ENCODE measurements at regions not wholly inside any gene's neighbourhood (a gene's known extent, or its start where the extent isn't known, plus 50 kb on each side); places are given as distances from the start of the nearest gene placed in this dataset.

DNA sequence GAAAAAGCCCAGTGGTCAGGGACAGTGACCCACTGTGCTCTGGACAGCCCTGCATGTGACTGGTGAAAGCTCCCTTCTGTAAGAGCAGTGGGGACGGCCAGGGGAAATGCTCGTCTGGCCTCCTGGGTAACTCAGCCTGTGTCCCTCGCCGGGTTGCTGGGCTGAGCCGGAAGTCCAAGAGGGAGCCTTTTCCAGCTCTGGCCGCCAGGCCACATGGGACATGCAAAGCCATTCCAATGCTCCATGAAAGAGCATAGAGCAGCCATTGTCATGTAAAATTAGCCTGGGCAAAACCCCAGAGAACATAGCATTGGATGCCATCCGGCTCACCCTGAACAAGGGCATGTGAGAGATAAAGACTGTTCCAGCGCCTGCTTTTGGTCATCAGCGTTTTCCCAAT is 64.9 kb upstream of the ADRB1 start:
- TF ChIP-seq, protein P1, sequence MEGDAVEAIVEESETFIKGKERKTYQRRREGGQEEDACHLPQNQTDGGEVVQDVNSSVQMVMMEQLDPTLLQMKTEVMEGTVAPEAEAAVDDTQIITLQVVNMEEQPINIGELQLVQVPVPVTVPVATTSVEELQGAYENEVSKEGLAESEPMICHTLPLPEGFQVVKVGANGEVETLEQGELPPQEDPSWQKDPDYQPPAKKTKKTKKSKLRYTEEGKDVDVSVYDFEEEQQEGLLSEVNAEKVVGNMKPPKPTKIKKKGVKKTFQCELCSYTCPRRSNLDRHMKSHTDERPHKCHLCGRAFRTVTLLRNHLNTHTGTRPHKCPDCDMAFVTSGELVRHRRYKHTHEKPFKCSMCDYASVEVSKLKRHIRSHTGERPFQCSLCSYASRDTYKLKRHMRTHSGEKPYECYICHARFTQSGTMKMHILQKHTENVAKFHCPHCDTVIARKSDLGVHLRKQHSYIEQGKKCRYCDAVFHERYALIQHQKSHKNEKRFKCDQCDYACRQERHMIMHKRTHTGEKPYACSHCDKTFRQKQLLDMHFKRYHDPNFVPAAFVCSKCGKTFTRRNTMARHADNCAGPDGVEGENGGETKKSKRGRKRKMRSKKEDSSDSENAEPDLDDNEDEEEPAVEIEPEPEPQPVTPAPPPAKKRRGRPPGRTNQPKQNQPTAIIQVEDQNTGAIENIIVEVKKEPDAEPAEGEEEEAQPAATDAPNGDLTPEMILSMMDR (conservative IDR thresholded peaks at IDR 0.05; ENCODE audit: low read length), result no peak
- no peak for TF ChIP-seq EZH2phosphoT487 (IDR thresholded peaks at IDR 0.05; ENCODE audit: borderline replicate concordance)
